Endothelial cell of umbilical vein (primary cell): ENCODE measurements at regions not wholly inside any gene's neighbourhood (a gene's known extent, or its start where the extent isn't known, plus 50 kb on each side); places are given as distances from the start of the nearest gene placed in this dataset.

Experiments used
- BruUV-seq: library from RNA; stranded (reverse); fragments of 400-500 nt; replicated peaks from 2 replicates; lab custom pipeline; 2021; lab: Mats Ljungman, UMichigan
- CTCF ChIA-PET: fragments of 300-600, 350-600 bp; sonication (Branson Sonifier 250); formaldehyde crosslinking; loops from one replicate; lab custom pipeline; 2021; ENCODE audit warnings: antibody characterized with exemption, inconsistent platforms; lab: Charles Lee
- POLR2A ChIA-PET: fragments of 300-600, 350-600 bp; sonication (Branson Sonifier 250); formaldehyde crosslinking; loops from one replicate; lab custom pipeline; 2021; ENCODE audit warnings: antibody characterized with exemption, inconsistent platforms; lab: Charles Lee
- DNase-seq: peaks from one replicate; pipeline ENCODE4 v3.0.0-alpha.2; 2011; ENCODE audit warnings: low read depth, low spot score
- FAIRE-seq: peaks from 2 replicates; lab custom pipeline; 2011; peaks lifted over from hg19 to GRCh38; lab: Jason Lieb, UNC
- H2AFZ ChIP-seq: 2 replicates; pipeline ENCODE4 v1.6.0; 2012; ENCODE audit warnings: low read depth, low read length, control low read depth, inconsistent platforms
- H3K27ac ChIP-seq: 2 replicates; pipeline ENCODE4 v1.5.1; 2011; ENCODE audit warnings: low read depth, mild to moderate bottlenecking, control low read depth, low read length, moderate library complexity; ENCODE audit not compliant: insufficient read depth
- H3K27me3 ChIP-seq, 2 experiments: 2 replicates each; pipeline versions ENCODE4 v1.6.0 to v1.6.1; 2011; ENCODE audit warnings: low read length in 2 of 2, mixed read lengths in 1 of 2; ENCODE audit not compliant: control insufficient read depth in 2 of 2, insufficient read depth in 2 of 2
- H3K36me3 ChIP-seq, 2 experiments: 2 replicates in 1 of 2; 3 replicates in 1 of 2; pipeline ENCODE4 v1.5.1; 2011; ENCODE audit warnings: low read length in 2 of 2, mild to moderate bottlenecking in 1 of 2, moderate library complexity in 1 of 2; ENCODE audit not compliant: control insufficient read depth in 2 of 2, insufficient read depth in 2 of 2; ENCODE audit errors: extremely low read depth in 1 of 2
- H3K4me1 ChIP-seq: 3 replicates; pipeline ENCODE4 v1.5.1; 2011; ENCODE audit warnings: mild to moderate bottlenecking, low read length; ENCODE audit not compliant: control insufficient read depth, insufficient read depth; ENCODE audit errors: extremely low read depth
- H3K4me2 ChIP-seq: 2 replicates; pipeline ENCODE4 v1.6.1; 2011; ENCODE audit warnings: low read length, control low read depth, mixed read lengths; ENCODE audit not compliant: insufficient read depth
- H3K4me3 ChIP-seq, 3 experiments: fragments of 200-600 bp in 1 of 3; sonication (generic), shearing (Covaris generic) in 1 of 3; replicated peaks in 1 of 3; 2 replicates each; pipeline ENCODE4 v1.5.1; 2011 to 2016; ENCODE audit warnings: control low read depth in 3 of 3, low read length in 3 of 3, mild to moderate bottlenecking in 2 of 3, inconsistent platforms in 1 of 3, low read depth in 1 of 3, moderate library complexity in 1 of 3; ENCODE audit not compliant: insufficient read depth in 1 of 3
- H3K79me2 ChIP-seq: 2 replicates; pipeline ENCODE4 v1.6.0; 2012; ENCODE audit warnings: low read length, inconsistent platforms; ENCODE audit not compliant: control insufficient read depth, insufficient read depth
- H3K9ac ChIP-seq: replicated peaks from 2 replicates; pipeline ENCODE3; 2011; ENCODE audit warnings: low read length, control low read depth; ENCODE audit not compliant: insufficient read depth; ENCODE audit errors: extremely low read depth
- H3K9me1 ChIP-seq: replicated peaks from 3 replicates; pipeline ENCODE4 v1.6.0; 2011; ENCODE audit warnings: mild to moderate bottlenecking, low read length; ENCODE audit not compliant: control insufficient read depth, insufficient read depth; ENCODE audit errors: extremely low read depth
- H3K9me3 ChIP-seq: replicated peaks from 2 replicates; pipeline ENCODE4 v1.5.1; 2012; ENCODE audit warnings: low read length, inconsistent platforms; ENCODE audit not compliant: control insufficient read depth, insufficient read depth
- H4K20me1 ChIP-seq: replicated peaks from 2 replicates; pipeline ENCODE3; 2011; ENCODE audit warnings: mild to moderate bottlenecking, low read length; ENCODE audit not compliant: control insufficient read depth, insufficient read depth; ENCODE audit errors: extremely low read depth
- CTCF ChIP-seq, 2 donors: IDR thresholded peaks; 1 replicate in 1 of 2; 2 replicates in 1 of 2; pipeline ENCODE4 v1.5.1; 2011; ENCODE audit warnings: low read length in 2 of 2, mild to moderate bottlenecking in 2 of 2, moderate library complexity in 2 of 2, control low read depth in 1 of 2, inconsistent platforms in 1 of 2, low read depth in 1 of 2; ENCODE audit not compliant: insufficient read depth in 1 of 2; ENCODE audit errors: extremely low read depth in 1 of 2
- EZH2 ChIP-seq: IDR thresholded peaks from 2 replicates; pipeline ENCODE4 v1.6.1; 2012; ENCODE audit warnings: borderline replicate concordance, low read depth, mild to moderate bottlenecking, moderate library complexity, low read length, inconsistent platforms; ENCODE audit not compliant: severe bottlenecking
- FOS ChIP-seq: IDR thresholded peaks from 2 replicates; pipeline ENCODE4 v1.6.1; 2011; ENCODE audit warnings: mild to moderate bottlenecking, low read length, moderate library complexity, borderline replicate concordance; ENCODE audit not compliant: insufficient read depth
- GATA2 ChIP-seq: IDR thresholded peaks from 2 replicates; pipeline ENCODE4 v1.7.0; 2011; ENCODE audit warnings: low read depth, mild to moderate bottlenecking, moderate library complexity, mixed read lengths, low read length; ENCODE audit not compliant: insufficient read length, insufficient read depth
- JUN ChIP-seq: IDR thresholded peaks from 2 replicates; pipeline ENCODE4 v1.6.1; 2011; ENCODE audit warnings: borderline replicate concordance, low read depth; ENCODE audit not compliant: insufficient read length, insufficient read depth
- MAX ChIP-seq: IDR thresholded peaks from 2 replicates; pipeline ENCODE4 v1.6.1; 2011; ENCODE audit not compliant: insufficient read depth, insufficient read length
- MYC ChIP-seq: IDR thresholded peaks from one replicate; pipeline ENCODE4 v1.6.1; 2011; ENCODE audit warnings: mild to moderate bottlenecking, low read depth, low read length
- POLR2A ChIP-seq: IDR thresholded peaks from 2 replicates; pipeline ENCODE4 v1.6.1; 2012; ENCODE audit warnings: low read depth, mild to moderate bottlenecking, control low read depth, low read length
- POLR2AphosphoS5 ChIP-seq: IDR thresholded peaks from 2 replicates; pipeline ENCODE4 v1.6.1; 2012; ENCODE audit warnings: low read depth, mild to moderate bottlenecking, control low read depth, low read length, moderate library complexity; ENCODE audit not compliant: insufficient read depth
- dilution Hi-C: fragments of 300-500 bp; cut with MboI; formaldehyde crosslinking; loops from one replicate; pipeline ENCODE4 v1.15.0; 2019; ENCODE audit warnings: low sequenced_read_pairs; ENCODE audit not compliant: extremely low pct_ligation_motif_present
- intact Hi-C: fragments of 100-400 bp; cut with micrococcal nuclease; formaldehyde crosslinking; loops from one replicate; pipeline ENCODE4 v1.10.0; 2022

- H3K27ac ChIP-seq: no peak overlapping the region
- H3K9me3 ChIP-seq: no peaks in the 10 kb centered on the region
- no peak overlapping the region for H3K4me3 ChIP-seq
- H3K27me3 ChIP-seq: peaks cover 0 to 2% of the 10 kb centered on the region in 2 experiments
- POLR2A ChIA-PET: no interaction called here
- H2AFZ ChIP-seq: no peak overlapping the region
- H4K20me1 ChIP-seq: no peaks in the 10 kb centered on the region
- no TSS peak for BruUV-seq
- no peaks in the 10 kb centered on the region for H3K4me1 ChIP-seq
- CTCF ChIA-PET: interaction anchor here (0.9 to 3.6 kb wide), 13 partner anchors 8 to 167 kb away, joined by 3 to 15 read pairs (median 4); no protein-coding TSS in a partner anchor
- no peak overlapping the region for H3K4me2 ChIP-seq
- intact Hi-C loops: no loop called here
- dilution Hi-C loops: no loop called here
- no peaks in the 10 kb centered on the region for H3K9me1 ChIP-seq
- FAIRE-seq: no peak
- H3K79me2 ChIP-seq: no peaks in the 10 kb centered on the region
- DNase-seq: no peak
- H3K9ac ChIP-seq: no peak overlapping the region
- no peak for TF ChIP-seq GATA2
- TF ChIP-seq EZH2: no peak
- no peak for TF ChIP-seq CTCF (IDR thresholded peaks at IDR 0.05; ENCODE audit: extremely low read depth in 1 of 2, insufficient read depth in 1 of 2, low read depth in 1 of 2, low read length in 2 of 2)
- no peak for TF ChIP-seq POLR2AphosphoS5
- no peak for TF ChIP-seq POLR2A
- no peak for TF ChIP-seq MAX
- TF ChIP-seq MYC: no peak
- no peak for TF ChIP-seq FOS
- TF ChIP-seq JUN: no peak
- no peaks in the 10 kb centered on the region for H3K36me3 ChIP-seq
Measured at GRCh38 chr21:36587388-36587787, 107.5 kb upstream of the CLDN14 start.
